ENCODE measurements at regions not wholly inside any gene's neighbourhood (a gene's known extent, or its start where the extent isn't known, plus 50 kb on each side); places are given as distances from the start of the nearest gene placed in this dataset.
A peak's percentile ranks its signal among the peaks of the same experiment; 100 is the strongest.

GRCh38 chr11:69909561-69910518, 90.6 kb upstream of the FGF3 start:
- no peak for DNase-seq (ENCODE audit: extremely low spot score, unreplicated experiment)
- Mint-ChIP-seq H3K27me3 (peaks cover 12% of the 10 kb centered on the region), H3K36me3 (no peaks in the 10 kb centered on the region), H3K4me1 (ENCODE audit: unreplicated experiment) (no peaks in the 10 kb centered on the region), H3K9me3 (no peaks in the 10 kb centered on the region), H3K4me3 (no peak overlapping the region), H3K27ac (no peak overlapping the region)
- peak; percentile 82 for TF ChIP-seq CTCF (conservative IDR thresholded peaks at IDR 0.05)

GRCh38 chr11:69910519-69911309, 91.5 kb upstream of the FGF3 start:
- peaks cover 17% of the 10 kb centered on the region for H3K27me3 Mint-ChIP-seq
- DNase-seq (ENCODE audit: extremely low spot score, unreplicated experiment), result no peak
- no peaks in the 10 kb centered on the region for H3K9me3 Mint-ChIP-seq
- TF ChIP-seq CTCF (conservative IDR thresholded peaks at IDR 0.05), result no peak
- peaks cover 6% of the 10 kb centered on the region for H3K4me1 Mint-ChIP-seq (ENCODE audit: unreplicated experiment)
- H3K27ac Mint-ChIP-seq, result no peak overlapping the region
- no peak overlapping the region for H3K4me3 Mint-ChIP-seq
- no peaks in the 10 kb centered on the region for H3K36me3 Mint-ChIP-seq

- H3K27ac Mint-ChIP-seq, result no peak overlapping the region
- peaks cover 6% of the 10 kb centered on the region for H3K4me1 Mint-ChIP-seq (ENCODE audit: unreplicated experiment)
- DNase-seq (ENCODE audit: extremely low spot score, unreplicated experiment), result no peak
- no peak overlapping the region for H3K4me3 Mint-ChIP-seq
- no peaks in the 10 kb centered on the region for H3K36me3 Mint-ChIP-seq
- no peak for TF ChIP-seq CTCF (conservative IDR thresholded peaks at IDR 0.05)
- peaks cover 18% of the 10 kb centered on the region for H3K27me3 Mint-ChIP-seq
- H3K9me3 Mint-ChIP-seq, result no peaks in the 10 kb centered on the region
These were observed 92.3 kb upstream of the FGF3 start for GRCh38 chr11:69911310-69912160.

- TF ChIP-seq CTCF (conservative IDR thresholded peaks at IDR 0.05), result no peak
- H3K9me3 Mint-ChIP-seq, result no peaks in the 10 kb centered on the region
- H3K4me3 Mint-ChIP-seq, result no peak overlapping the region
- no peak for DNase-seq (ENCODE audit: extremely low spot score, unreplicated experiment)
- peaks cover 6% of the 10 kb centered on the region for H3K4me1 Mint-ChIP-seq (ENCODE audit: unreplicated experiment)
- peaks cover 18% of the 10 kb centered on the region for H3K27me3 Mint-ChIP-seq
- H3K27ac Mint-ChIP-seq, result no peak overlapping the region
- no peaks in the 10 kb centered on the region for H3K36me3 Mint-ChIP-seq
These were observed 93.1 kb upstream of the FGF3 start for GRCh38 chr11:69912161-69912910.
